BLaER1 treated with 17β-estradiol and CSF1 and Interleukin-3, amounts not matched to agents 10 nM and 100 nM (cell line): ENCODE measurements at regions not wholly inside any gene's neighbourhood (a gene's known extent, or its start where the extent isn't known, plus 50 kb on each side); places are given as distances from the start of the nearest gene placed in this dataset.

Source experiments
- H3K27ac ChIP-seq, 11 experiments: shearing (Covaris generic); formaldehyde crosslinking; 2 replicates each; pipeline ENCODE4 v1.8.1; 2022
- H3K27me3 ChIP-seq, 11 experiments: shearing (Covaris generic); formaldehyde crosslinking; 2 replicates each; pipeline ENCODE4 v1.8.1; 2022
- H3K36me3 ChIP-seq, 11 experiments: shearing (Covaris generic); formaldehyde crosslinking; 2 replicates each; pipeline ENCODE4 v1.8.1; 2022
- H3K4me1 ChIP-seq, 10 experiments: shearing (Covaris generic); formaldehyde crosslinking; 2 replicates each; pipeline ENCODE4 v1.8.1; 2022
- H3K4me2 ChIP-seq, 11 experiments: shearing (Covaris generic); formaldehyde crosslinking; 2 replicates each; pipeline ENCODE4 v1.8.1; 2022
- H3K4me3 ChIP-seq, 10 experiments: shearing (Covaris generic); formaldehyde crosslinking; 2 replicates each; pipeline ENCODE4 v1.8.1; 2022
- H3K9ac ChIP-seq, 11 experiments: shearing (Covaris generic); formaldehyde crosslinking; 2 replicates each; pipeline ENCODE4 v1.8.1; 2022
- H3K9me3 ChIP-seq, 11 experiments: shearing (Covaris generic); formaldehyde crosslinking; replicated peaks in 1 of 11; 2 replicates each; pipeline ENCODE4 v1.8.1; 2022
- H4K20me1 ChIP-seq, 11 experiments: shearing (Covaris generic); formaldehyde crosslinking; 2 replicates each; pipeline ENCODE4 v1.8.1; 2022
- Cebpa-rat ChIP-seq, 11 experiments: shearing (Covaris generic); IDR thresholded peaks; 2 replicates each; pipeline ENCODE4 v1.8.1; 2022

DNA sequence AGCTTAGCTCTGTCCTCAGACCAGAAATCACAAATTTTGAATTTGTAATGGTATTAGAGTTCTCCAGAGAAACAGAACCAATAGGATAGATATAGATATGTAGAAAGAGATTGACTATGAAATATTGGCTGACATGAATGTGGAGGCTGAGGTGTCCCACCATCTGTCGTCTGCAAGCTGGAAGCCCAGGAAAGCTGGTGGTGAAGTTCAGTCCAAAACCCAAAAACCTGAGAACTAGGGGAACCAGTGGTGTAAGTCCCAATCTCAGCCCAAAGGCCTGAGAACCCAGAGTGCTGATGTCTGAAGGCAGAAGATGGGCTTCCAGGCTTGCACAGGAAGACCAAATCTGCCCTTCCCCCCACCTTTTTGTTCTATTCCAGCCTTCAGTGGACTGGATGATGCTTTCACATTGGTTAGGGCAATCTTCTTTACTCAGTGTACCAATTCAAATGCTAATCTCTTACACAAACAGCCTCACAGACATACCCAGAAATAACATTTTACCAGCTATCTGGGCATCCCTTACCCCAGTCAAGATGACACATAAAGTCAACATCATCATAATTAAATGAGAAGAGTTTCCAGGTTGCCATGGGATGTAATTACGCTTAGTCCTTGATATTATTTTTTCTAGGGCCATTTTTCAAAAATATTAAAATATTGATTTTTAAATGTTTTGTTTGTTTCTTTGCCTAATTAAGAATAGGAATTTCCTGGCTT, 570.8 kb downstream of the UTRN start:
- no peak overlapping the region for H3K9ac ChIP-seq
- H3K9me3 ChIP-seq = peaks cover 0 to 7% (median 0%) of the 10 kb centered on the region in 11 experiments; a peak in 2 of 22 replicates
- no peaks in the 10 kb centered on the region for H4K20me1 ChIP-seq
- peaks cover 0 to 14% (median 7%) of the 10 kb centered on the region in 10 experiments; a peak in 8 of 20 replicates for H3K4me1 ChIP-seq
- no peak overlapping the region for H3K27ac ChIP-seq
- TF ChIP-seq Cebpa-rat (IDR thresholded peaks at IDR 0.05) = no peak
- peaks cover 15 to 36% (median 27%) of the 10 kb centered on the region in 11 experiments; a peak in 20 of 22 replicates for H3K36me3 ChIP-seq
- H3K4me2 ChIP-seq = no peak overlapping the region
- H3K4me3 ChIP-seq = no peak overlapping the region
- H3K27me3 ChIP-seq = no peaks in the 10 kb centered on the region

DNA sequence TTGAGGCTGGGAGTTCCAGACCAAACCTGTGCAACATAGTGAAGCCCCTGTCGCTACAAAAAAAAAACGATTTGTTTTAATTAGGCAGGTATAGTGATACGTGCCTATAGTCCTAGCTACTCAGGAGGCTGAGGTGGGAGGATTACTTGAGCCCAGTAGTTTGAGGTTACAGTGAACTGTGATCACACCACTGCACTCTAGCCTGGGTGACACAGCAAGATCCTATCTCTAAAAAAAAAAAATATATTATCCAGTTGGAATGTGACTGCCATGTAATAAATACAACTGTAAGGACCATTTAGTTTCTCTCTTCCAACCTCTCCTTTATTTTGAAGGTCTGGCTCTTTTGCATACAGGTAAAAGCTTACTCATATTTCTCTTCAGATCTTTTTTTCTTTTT, 571.5 kb downstream of the UTRN start:
- Histone ChIP-seq H3K36me3 (peaks cover 12 to 30% (median 21%) of the 10 kb centered on the region in 11 experiments; a peak in 18 of 22 replicates), H3K9ac (no peak overlapping the region), H3K4me2 (peak overlapping the region in 2 of 11 experiments; percentile 10 to 38; a peak in 1 of 22 replicates), H4K20me1 (no peaks in the 10 kb centered on the region), H3K27me3 (no peaks in the 10 kb centered on the region), H3K27ac (no peak overlapping the region; a peak in 1 of 22 replicates), H3K4me1 (peaks cover 0 to 14% (median 7%) of the 10 kb centered on the region in 10 experiments; a peak in 8 of 20 replicates), H3K4me3 (no peak overlapping the region), H3K9me3 (peaks cover 0 to 7% (median 0%) of the 10 kb centered on the region in 11 experiments; a peak in 2 of 22 replicates)
- no peak for TF ChIP-seq Cebpa-rat (IDR thresholded peaks at IDR 0.05)

GRCh38 chr6:144857086-144857485, 572.0 kb downstream of the UTRN start:
- Histone ChIP-seq H3K36me3 (peaks cover 9 to 25% (median 17%) of the 10 kb centered on the region in 11 experiments; a peak in 18 of 22 replicates), H3K9me3 (peaks cover 0 to 7% (median 0%) of the 10 kb centered on the region in 11 experiments; a peak in 4 of 22 replicates), H4K20me1 (no peaks in the 10 kb centered on the region), H3K4me3 (no peak overlapping the region), H3K27me3 (no peaks in the 10 kb centered on the region), H3K4me2 (peak overlapping the region in 4 of 11 experiments; percentile 8 to 42 (median 24); a peak in 7 of 22 replicates), H3K9ac (no peak overlapping the region), H3K27ac (peak overlapping the region in 4 of 11 experiments; percentile 5 to 31 (median 12); a peak in 3 of 22 replicates), H3K4me1 (peaks cover 0 to 14% (median 7%) of the 10 kb centered on the region in 10 experiments; a peak in 8 of 20 replicates)
- TF ChIP-seq Cebpa-rat (IDR thresholded peaks at IDR 0.05) = no peak

DNA sequence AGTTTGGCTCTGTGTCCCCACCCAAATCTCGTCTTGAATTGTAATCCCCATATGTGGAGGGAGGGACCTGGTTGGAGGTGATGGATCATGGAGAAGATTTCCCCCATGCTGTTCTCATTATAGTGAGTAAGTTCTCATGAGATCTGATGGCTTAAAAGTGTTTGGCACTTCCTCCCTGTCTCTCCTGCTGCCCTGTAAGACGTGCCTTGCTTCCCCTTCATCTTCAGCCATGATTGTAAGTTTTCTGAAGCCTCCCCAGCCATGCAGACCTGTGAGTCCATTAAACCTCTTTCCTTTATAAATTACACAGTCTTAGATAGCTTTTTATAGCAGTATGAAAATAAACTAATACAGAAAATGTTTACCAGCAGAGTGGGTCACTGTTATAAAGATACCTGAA, 577.6 kb downstream of the UTRN start:
- Histone ChIP-seq H3K9ac (no peak overlapping the region), H4K20me1 (no peaks in the 10 kb centered on the region), H3K9me3 (peaks cover 32 to 43% (median 36%) of the 10 kb centered on the region in 11 experiments), H3K36me3 (no peaks in the 10 kb centered on the region), H3K4me3 (no peak overlapping the region), H3K27ac (no peak overlapping the region), H3K27me3 (no peaks in the 10 kb centered on the region), H3K4me1 (peaks cover 0 to 3% (median 0%) of the 10 kb centered on the region in 10 experiments; a peak in 2 of 20 replicates), H3K4me2 (no peak overlapping the region)
- TF ChIP-seq Cebpa-rat (IDR thresholded peaks at IDR 0.05) = no peak

- H3K36me3 ChIP-seq = no peaks in the 10 kb centered on the region
- no peaks in the 10 kb centered on the region for H3K4me1 ChIP-seq
- H3K4me2 ChIP-seq = no peak overlapping the region
- no peak overlapping the region for H3K27ac ChIP-seq
- TF ChIP-seq Cebpa-rat (IDR thresholded peaks at IDR 0.05) = no peak
- H3K9ac ChIP-seq = no peak overlapping the region
- no peaks in the 10 kb centered on the region for H4K20me1 ChIP-seq
- peaks cover 23 to 36% (median 30%) of the 10 kb centered on the region in 11 experiments for H3K9me3 ChIP-seq
- H3K4me3 ChIP-seq = no peak overlapping the region
- no peaks in the 10 kb centered on the region for H3K27me3 ChIP-seq
These were observed 582.6 kb downstream of the UTRN start for GRCh38 chr6:144867761-144868160.

DNA sequence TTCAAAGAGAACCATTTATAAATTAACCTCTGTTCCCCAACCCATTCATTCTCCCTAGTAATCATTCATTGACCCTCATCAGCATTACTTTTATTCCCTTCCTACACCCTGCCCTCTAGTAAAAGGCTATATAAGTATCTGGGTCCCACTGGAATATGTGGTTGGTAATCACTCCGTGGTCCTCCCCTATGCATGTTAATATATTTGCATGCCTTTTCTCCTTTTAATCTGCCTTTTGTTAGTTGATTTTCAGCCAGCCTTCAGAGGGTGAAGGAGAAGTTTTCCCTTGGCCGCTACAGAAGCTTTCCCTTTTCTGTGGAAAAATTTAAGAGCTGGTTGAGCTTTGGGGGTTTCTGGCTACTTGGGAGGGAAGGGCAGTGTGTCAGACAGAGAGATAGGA, 585.6 kb downstream of the UTRN start:
- no peak overlapping the region for H3K9ac ChIP-seq
- H3K4me1 ChIP-seq = no peaks in the 10 kb centered on the region
- H3K27me3 ChIP-seq = no peaks in the 10 kb centered on the region
- no peak overlapping the region for H3K27ac ChIP-seq
- H3K9me3 ChIP-seq = peaks cover 8 to 17% (median 12%) of the 10 kb centered on the region in 11 experiments; a peak in 18 of 22 replicates
- no peak for TF ChIP-seq Cebpa-rat (IDR thresholded peaks at IDR 0.05)
- H3K36me3 ChIP-seq = no peaks in the 10 kb centered on the region
- H3K4me2 ChIP-seq = no peak overlapping the region
- no peak overlapping the region for H3K4me3 ChIP-seq
- no peaks in the 10 kb centered on the region for H4K20me1 ChIP-seq

GRCh38 chr6:144873623-144874378, 588.7 kb downstream of the UTRN start:
- Histone ChIP-seq H3K27me3 (no peaks in the 10 kb centered on the region), H4K20me1 (no peaks in the 10 kb centered on the region), H3K36me3 (no peaks in the 10 kb centered on the region), H3K4me2 (no peak overlapping the region), H3K4me3 (no peak overlapping the region), H3K9ac (no peak overlapping the region), H3K9me3 (peaks cover 7 to 15% (median 11%) of the 10 kb centered on the region in 11 experiments; a peak in 17 of 22 replicates), H3K4me1 (no peaks in the 10 kb centered on the region), H3K27ac (no peak overlapping the region)
- no peak for TF ChIP-seq Cebpa-rat (IDR thresholded peaks at IDR 0.05)

DNA sequence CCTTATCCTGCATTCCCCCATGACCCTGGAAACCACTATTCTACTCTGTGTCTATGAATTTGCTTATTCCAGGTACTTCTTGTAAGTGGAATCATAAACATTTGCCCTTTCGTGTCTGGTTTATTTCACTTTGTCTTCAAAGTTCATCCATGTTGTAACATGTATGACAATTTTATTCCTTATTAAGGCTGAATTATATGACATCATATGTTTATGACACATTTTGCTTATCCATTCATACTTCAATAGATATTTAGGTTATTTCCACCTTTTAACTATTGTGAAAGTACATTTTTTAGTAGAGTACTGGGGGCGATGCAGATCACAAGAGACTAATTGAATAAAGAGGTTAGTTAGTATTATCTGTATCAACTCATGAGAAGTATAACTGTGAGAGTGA, 591.6 kb downstream of the UTRN start:
- Histone ChIP-seq H3K36me3 (no peaks in the 10 kb centered on the region), H4K20me1 (no peaks in the 10 kb centered on the region), H3K4me2 (no peak overlapping the region), H3K4me3 (no peak overlapping the region), H3K27me3 (no peaks in the 10 kb centered on the region), H3K9ac (no peak overlapping the region), H3K4me1 (no peaks in the 10 kb centered on the region), H3K27ac (no peak overlapping the region), H3K9me3 (peaks cover 7 to 17% (median 11%) of the 10 kb centered on the region in 11 experiments; a peak in 17 of 22 replicates)
- TF ChIP-seq Cebpa-rat (IDR thresholded peaks at IDR 0.05) = no peak

- H3K27ac ChIP-seq = no peak overlapping the region
- no peaks in the 10 kb centered on the region for H4K20me1 ChIP-seq
- TF ChIP-seq Cebpa-rat (IDR thresholded peaks at IDR 0.05) = no peak
- H3K9me3 ChIP-seq = peaks cover 7 to 17% (median 11%) of the 10 kb centered on the region in 11 experiments; a peak in 17 of 22 replicates
- no peaks in the 10 kb centered on the region for H3K4me1 ChIP-seq
- no peaks in the 10 kb centered on the region for H3K27me3 ChIP-seq
- no peak overlapping the region for H3K4me3 ChIP-seq
- H3K36me3 ChIP-seq = no peaks in the 10 kb centered on the region
- no peak overlapping the region for H3K9ac ChIP-seq
- H3K4me2 ChIP-seq = no peak overlapping the region
These were observed 592.0 kb downstream of the UTRN start for GRCh38 chr6:144877118-144877517.
